Activated T-cell treated with anti-CD3 and anti-CD28 coated beads, Interleukin-2, amount 50 U/mL, for 1 hour (primary cell): ENCODE measurements at regions not wholly inside any gene's neighbourhood (a gene's known extent, or its start where the extent isn't known, plus 50 kb on each side); places are given as distances from the start of the nearest gene placed in this dataset.
"Not testable (repeated sequence)": the region's sequence is repeated elsewhere in the genome, so short reads cannot be mapped to it uniquely, and the experiment has no call there.

Experiments
- DNase-seq: peaks from one replicate; pipeline ENCODE4 v3.0.0-alpha.2; 2020

DNA sequence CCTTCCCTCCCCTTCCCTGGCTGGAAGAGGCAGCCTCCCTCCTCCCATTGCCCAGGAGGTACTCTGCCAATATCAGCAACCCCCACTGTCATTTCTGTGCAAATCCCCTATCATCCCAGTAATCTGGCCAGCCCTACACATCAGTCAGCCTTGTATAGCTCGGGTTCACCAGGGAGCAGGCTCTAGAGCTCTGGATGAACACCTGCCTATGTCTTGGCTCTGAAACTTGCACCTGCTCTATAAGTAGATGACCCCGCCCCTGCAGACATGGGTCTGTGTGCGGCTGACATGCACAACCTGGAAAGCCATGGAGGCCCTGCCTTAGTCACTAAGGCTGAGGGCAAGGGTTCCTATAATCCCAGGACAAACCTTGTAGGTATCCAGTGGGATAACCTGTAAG lies 1042.9 kb downstream of the UQCRFS1 start:
- DNase-seq = no peak

DNA sequence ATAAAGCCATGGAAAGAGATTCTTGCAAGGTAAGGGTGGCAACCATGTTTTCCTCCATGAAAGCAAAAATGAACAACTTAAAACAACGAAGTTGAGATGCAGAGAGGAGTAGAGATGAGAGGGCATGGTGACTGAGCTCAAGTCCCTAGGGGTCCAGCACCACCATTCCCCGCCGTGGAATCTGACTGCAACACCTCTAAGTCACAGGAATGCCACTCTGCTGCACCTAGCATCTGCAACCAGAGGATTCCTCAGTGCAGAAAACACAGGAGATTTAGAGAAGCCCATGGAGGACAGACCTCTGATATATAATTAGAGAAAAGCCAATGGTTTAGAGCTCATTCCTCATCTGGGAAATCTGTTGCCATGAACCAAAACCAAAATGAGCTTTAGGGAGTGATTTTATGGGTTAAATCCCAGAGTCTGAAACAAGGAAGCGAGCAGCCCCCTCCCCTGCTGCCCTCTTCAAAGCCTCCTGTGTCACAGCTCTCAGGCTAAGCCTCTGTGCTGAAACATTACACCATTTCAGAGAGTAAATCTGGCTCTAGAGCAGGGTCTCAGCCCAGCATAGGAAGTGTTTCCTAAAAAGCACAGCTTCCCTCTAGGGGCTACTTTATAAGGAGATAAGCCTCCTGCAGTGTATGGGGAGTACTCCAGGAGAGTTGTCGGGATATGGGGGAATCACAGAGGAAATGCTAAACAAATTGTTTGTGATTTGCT lies 1043.6 kb downstream of the UQCRFS1 start:
- DNase-seq = no peak

DNA sequence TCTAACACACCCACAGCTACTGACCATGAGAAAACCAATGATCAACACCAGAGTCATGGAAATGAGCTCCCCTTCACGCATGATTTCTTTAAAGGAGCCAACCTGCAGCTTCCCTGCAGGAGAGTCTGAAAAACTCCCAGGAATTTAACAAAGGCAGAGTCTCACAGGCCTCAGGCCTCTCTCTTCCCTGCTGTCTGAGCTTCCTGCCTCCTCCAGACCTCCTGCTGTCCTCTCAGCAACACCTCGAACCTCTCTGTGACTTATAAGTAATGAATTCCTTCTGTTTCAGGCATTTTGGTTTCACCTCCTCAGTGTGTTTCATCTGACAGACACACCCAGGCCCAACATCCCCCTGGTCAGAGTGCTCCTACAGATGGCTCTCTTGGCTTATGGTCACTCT lies 1044.4 kb downstream of the UQCRFS1 start:
- DNase-seq = no peak

DNA sequence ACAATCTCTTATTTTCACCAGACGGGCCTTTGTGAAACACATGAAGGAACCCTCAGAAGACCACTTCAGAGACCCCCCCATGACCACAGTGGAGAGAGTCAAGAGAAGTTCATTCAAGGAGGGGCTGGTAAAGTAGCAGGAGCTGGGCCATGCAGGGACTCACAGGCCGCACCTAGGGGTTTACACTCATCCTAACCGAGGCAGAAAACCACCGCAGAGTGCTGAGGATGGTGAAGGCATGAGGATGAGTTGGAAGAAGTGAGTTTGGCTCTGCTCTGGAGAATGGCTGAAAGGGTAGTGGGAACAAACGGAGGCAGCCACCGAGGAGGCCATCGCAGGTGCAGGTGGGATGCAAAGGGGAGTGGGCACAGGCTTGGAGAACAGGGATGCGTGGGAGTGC lies 1046.9 kb downstream of the UQCRFS1 start:
- no peak for DNase-seq

DNA sequence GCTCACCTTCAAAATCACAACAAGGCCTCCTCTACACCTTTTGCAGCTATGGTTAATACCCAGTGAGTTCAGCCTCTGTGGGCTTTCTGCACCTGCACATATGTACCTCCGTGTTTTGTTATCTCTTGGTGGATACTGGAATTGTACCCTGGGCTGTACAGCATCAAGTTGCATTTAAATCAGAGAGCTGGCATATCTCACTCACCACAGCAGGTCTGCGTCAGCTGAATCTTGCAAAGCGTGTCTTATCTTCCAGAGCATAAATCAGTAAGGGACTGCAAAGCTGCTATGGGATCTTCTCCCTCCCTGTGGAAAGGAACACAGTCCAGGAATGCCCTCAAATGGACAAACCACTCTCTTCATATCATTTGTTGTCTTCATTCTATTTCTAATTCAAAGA lies 1048.7 kb downstream of the UQCRFS1 start:
- no peak for DNase-seq

DNA sequence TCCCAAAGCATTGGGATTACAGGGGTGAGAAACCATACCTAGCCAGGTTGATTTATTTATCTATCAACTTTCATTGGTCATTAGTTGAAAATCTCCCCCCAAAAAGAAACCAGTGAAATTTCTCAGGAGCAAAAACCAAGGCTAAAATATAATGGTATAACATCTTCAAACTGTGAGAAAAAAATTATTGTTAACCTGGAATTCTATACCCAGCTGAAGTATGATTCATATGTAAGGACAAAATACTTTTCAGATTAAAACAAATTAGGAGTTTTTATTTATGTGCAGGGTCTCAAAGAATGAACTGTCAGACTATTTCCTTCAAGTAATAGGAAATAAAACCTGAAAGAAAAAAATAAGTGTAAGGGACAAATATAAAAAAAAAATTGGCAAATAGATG lies 1053.9 kb downstream of the UQCRFS1 start:
- no peak for DNase-seq

DNA sequence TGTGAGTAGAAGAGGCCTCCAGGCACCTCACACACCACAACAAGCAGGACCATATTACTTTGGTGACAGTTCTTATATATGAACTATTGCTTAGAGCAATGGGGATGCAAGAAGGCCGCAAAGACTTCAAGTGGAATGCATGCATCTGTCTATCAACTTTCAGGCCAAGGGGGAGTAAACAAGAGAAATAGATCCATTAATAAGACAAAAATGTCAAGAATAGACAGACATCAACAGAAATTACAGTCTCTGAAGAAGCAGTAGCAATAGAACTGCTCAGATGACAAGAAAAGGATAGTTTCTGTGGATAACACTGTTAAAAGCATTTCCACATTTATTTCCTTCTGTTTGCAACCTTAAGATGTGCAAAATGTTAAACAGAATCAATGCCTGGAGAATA lies 1057.7 kb downstream of the UQCRFS1 start:
- no peak for DNase-seq

DNA sequence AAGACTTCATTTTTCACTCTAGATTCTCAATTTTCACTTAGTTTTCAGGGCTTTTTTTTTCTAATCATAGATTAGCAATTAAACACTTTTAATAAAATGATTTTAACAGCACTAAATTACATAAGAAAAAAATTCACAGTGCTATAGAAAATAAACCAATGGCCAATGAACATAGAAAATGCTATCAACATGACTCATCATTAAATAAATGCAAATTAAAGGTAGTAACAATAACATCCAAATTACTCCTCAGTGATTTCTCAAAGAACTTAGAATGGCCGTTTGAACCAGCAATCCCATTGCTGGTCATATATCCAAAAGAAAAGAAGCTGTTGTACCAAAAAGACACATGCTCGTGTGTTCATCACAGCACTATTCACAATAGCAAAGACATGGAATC lies 1058.9 kb downstream of the UQCRFS1 start:
- no peak for DNase-seq

DNA sequence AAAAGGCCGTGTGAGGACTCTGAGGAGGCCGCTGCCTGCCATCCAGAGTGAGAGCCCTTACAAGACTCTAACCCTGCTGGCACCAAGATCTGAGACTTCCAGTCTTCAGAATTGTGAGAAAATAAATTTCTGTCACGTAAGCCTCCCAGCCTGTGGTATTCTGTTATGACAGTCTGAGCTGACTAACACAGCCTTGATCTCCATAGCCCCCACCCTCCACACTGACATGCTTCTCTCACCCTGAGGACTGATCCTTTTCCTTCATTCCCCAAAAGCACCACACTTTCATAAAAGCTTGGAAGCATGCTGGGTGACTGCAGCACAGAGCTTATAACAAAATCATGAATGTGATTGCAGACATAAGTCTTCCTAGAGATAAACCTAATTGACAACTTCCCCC lies 1059.8 kb downstream of the UQCRFS1 start:
- DNase-seq = no peak

DNA sequence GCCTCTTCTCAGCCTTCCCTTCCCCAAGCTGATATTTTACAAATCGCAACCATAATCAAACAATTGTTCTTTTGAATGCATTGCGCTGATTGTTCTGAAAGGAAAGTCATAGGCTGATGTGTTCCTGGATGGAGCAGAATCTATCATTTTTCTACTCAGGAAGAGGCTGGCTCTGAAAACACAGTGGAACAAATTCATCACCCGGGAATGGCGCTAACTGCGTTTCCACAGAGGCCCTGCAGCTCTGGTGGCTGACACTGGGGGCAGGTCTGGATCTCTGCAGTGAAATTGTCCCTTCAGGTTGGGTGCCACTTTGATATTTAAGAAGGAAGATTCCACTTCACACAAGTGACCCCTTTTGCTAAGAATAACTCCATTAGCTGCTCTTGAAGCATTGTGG lies 1060.8 kb downstream of the UQCRFS1 start:
- no peak for DNase-seq

DNA sequence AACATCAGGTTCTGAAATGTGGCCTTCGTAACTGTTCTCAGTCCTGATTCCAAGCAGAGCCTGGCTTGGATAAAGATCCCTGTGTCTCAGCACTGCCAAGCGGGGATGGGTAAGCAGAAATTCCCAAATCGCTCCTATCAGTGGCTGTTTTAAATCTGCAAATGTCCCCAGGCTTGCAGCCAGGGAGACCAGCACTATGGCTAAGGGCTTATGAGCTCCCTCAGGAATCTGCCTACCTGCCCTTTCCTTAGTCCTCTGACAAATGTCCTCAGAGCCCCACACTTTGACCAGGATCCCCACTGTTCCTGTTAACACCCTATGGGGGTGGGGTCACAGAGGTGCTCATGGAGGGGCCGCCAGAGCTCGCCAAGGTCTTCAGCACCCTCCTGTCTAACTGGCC lies 1062.8 kb downstream of the UQCRFS1 start:
- no peak for DNase-seq

DNA sequence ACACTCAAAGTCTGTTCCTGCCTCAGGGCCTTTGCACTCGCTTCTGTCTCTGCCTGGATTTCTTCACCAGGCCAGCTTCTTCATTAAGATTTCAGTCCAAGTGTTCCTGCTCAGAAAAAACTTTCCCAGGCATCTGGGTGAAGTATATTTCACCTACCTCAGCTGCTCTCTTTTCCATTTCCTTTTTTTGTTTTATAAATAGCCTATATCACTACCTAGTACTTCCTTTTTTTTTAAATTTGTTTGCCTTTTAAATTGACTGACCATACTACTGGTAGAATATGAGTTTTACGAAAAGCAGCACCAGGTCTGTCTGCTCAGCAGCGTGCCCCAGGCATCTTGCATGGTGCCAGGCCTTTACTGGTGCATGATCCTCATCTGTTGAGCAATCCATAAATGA lies 1064.4 kb downstream of the UQCRFS1 start:
- no peak for DNase-seq

DNA sequence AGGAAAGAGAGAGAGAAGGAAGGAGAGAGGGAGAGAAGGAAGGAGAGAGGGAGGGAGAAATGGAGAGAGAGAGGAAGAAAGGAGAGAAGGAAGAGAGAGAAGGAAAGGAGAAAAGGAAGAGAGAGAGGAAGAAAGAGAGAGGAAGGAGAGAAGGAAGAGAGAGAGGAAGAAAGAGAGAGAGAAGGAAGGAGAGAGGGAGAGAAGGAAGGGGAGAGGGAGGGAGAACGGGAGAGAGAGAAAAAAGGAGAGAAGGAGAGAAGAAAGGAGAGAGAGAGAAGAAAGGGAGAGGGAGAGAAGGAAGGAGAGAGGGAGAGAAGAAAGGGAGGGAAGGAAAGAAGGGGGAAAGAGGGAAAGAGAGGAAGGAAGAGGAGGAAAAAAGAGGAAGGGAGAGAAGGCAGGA lies 1070.7 kb downstream of the UQCRFS1 start:
- DNase-seq = no peak

DNA sequence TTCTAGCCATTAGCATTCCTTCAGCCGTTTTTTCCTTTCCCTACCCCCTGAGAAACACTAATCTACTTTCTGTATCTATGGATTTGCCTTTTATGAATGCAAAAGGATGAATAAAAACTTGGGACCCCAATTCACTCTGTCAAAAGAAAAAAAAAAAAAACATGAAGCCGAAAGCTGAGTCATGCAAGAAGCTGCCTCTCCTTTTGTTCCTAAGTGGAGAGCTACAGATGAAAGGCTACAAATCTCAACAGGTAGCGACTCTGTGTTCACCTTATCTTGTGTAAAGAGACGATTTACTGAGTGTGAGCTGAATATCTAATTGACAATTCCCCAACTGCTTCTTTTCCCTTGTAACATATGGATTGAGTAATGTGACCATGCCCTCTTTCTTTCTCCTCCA lies 1072.8 kb downstream of the UQCRFS1 start:
- DNase-seq = no peak

DNA sequence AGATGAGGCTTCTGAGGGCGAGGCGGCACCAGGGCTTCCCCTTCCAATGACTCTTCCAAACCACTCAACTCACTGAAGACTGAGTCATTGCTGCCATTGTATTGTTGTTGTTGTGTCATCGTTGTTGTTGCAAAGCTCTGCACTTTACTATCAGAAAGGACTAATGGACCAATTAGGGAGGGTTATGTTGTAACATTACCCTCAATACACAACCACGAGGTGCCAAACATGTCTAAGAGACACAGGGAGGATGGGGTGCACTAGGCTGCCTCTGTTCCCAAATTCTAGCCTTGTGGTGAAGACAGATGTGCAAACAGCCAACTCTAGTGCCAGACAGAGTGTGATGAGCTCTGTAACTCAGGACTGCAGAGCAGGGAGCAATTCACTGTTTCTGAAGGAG lies 1075.2 kb downstream of the UQCRFS1 start:
- no peak for DNase-seq

DNA sequence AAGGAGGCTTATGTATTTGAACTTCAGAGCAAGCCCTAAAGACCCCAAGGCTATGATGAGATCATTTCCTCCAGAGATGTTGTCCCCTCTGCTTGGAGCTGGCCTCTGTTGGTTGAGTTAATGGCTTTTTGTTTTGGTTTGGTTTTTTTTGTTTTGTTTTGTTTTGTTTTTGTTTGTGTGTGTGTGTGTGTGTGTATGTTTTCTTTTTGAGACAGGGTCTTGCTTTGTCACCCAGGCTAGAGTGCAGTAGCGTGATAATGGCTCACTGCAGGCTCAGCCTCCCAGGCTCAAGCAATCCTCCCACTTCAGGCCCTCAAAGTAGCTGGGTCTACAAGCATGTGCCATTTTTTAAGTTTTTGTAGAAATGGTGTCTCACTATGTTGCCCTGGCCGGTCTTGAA lies 1076.2 kb downstream of the UQCRFS1 start:
- no peak for DNase-seq

DNA sequence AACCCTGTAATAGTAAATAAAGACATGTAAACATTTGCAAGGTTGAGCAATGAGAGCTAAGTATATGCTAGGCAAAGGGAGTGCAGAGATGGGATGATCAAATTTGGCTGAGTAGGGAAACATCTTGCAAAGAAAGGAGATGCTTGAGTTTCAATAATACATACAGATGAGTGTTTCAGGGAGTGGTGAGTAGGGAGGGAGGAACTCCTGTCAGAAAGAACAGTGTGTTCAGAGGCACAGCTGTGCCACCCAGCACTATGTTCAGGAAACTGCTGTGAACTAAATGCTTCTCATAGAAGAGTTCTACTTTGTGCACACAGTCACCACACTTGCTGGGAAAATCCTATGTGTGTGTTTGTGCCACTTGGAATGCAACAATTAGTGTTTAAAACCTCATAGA lies 1077.1 kb downstream of the UQCRFS1 start:
- DNase-seq = no peak

DNA sequence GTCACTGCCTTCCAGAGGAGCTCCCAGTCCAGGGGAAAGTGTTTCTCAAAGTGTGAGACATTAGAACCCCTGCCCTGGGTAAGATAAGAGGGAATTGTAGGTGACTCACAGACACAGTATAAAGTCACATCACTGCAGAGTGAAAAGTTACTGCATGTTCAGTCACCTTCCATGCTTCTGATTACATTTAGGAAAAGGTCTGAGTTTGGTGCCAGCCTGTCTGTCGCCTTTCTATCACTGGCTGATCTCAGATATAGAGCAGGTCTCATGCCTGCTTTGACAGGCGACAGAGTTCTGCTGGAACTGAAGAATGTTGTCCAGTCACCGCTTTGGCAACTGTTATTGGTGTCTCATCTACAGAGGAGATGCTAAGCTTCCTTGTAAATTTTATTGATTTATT lies 1078.6 kb downstream of the UQCRFS1 start:
- no peak for DNase-seq

DNA sequence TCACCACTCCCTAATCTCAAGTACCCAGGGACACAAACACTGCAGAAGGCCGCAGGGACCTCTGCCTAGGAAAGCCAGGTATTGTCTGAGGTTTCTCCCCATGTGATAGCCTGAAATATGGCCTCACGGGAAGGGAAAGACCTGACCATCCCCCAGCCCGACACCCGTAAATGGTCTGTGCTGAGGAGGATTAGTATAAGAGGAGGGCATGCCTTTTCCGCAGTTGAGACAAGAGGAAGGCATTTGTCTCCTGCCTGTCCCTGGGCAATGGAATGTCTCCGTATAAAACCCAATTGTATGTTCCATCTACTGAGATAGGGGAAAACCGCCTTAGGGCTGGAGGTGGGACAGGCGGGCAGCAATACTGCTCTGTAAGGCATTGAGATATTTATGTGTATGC lies 1082.1 kb downstream of the UQCRFS1 start:
- not testable (repeated sequence) for DNase-seq

DNA sequence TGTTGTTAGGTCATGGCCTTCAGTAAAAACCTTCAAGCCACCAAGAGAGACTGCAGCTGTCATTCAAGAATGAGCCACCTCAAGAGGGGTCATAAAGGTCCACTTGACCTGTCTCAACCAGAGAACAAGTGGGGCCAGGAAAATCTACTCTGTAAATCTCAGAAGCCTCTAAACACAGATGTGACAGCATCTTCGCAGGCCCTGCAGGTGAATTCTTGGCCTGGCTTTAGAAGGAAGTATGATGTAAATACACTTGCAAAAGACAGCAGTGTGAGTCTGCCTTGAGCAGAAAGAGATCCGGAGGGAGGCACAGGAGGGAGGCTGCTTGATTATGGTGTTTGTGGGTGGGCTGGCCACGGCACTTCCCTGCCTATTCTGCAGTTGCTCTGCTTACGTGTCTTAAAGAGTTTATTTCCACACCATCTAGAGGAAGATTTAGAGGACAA lies 1082.9 kb downstream of the UQCRFS1 start:
- DNase-seq = no peak

DNA sequence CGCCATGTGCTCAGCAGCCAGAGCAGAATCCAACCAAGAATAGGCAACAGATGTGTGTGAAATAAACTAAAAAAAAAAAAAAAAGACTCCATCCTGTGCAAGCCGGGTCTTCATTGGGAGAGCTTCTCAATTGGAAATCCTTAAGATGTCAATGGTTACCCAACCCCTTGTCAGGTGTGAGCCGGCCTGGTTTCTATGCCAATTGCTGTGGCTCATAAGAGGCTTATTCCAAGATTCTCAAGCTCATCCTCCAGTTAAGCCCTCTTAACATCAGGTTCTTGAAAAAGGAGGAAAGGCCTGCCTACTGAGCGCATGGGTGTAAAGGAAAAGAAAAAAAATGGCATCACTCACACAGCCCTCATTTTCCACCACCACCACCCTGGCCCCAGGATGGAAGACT lies 1084.6 kb downstream of the UQCRFS1 start:
- no peak for DNase-seq

DNA sequence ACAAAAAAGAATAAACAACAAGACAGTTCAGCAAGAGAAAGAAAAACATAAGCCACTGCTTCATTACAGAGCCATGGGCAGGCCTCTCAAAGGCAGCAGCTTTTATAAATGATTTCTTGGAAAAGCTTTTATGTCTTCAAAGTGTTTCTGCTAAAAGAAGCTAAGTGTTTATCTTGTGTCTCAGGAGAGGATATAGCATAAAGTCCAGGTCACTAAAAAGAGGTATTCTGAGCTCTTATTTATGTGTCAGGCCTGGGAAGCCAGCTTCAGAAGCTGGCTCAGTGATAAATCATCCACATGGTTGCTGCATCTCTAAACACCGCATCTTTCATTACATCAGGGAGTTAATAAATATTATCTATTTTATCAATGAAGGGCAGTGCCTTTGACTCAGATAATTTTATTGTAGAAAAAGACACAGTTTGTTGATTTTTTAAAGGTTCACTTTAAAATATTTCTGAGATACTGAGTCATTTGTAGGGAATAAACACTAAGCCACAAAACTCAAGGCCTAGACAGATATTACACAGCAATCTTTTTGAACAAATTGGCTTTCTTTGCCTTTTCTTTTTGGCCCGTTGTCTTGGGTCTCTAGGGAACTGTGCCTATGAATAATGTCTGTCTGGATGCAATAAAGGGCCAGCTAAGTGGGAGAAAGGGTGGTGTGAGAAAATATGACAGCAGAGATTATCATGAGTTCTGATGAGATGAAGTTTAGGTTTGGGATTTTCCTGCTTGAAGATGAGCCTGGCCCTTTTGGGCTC lies 1086.6 kb downstream of the UQCRFS1 start:
- no peak for DNase-seq

DNA sequence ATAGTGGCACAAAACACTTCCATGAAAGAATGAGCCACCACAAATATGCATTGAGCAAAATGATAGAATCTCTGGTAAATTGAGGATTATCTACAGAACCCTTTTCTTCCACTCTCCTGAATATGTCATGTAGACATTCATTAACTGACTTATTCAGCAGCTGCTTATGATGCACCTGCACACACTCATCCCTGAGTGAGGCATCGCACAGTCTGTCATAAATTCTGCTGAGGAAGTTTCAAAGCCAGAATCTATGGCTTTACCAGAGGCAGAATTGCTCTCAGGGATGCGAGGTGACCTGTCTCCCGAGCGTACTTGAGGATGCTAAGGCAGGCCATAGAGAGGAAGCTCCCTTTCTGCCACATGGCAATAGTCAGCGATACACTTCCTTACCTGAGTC lies 1090.2 kb downstream of the UQCRFS1 start:
- no peak for DNase-seq

DNA sequence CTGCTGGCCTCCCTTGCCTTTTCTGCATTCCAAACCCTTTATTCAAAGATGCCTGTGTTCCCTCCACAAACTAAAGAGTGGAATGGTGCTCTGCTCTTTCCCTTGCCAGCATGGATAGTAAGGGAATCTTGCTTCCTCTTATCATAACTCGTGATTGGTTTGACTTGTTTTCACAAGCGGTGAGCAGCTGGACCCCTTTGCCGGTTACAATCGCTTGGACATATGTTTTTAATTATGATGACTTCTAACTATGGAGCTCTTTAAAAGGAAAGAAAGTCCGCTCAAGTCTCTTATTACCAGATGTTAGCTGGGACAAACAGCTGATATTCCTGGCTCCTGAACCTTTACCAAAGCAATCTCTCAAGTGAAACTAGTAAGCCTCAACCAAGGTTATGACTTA lies 1094.7 kb downstream of the UQCRFS1 start:
- DNase-seq = no peak

DNA sequence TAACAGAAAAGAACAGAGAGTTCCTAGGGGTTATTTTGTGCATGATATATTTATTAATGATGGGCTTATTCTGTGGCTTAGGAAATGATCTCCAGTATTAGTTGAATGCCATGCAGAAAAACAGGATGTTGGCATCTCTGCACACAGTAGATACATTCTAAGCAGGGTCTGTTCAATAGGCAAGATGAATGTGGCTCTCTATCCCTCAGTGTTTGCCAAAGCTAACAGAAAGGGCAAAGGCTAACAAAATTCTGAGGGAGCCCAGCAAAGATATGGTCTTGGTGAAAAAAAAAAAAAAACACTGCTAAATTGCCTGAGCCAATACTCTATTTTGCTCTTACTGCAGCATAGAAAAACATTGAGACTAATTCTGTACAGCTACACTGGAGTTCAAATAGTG lies 1095.8 kb downstream of the UQCRFS1 start:
- no peak for DNase-seq
